ENCODE measurements at regions not wholly inside any gene's neighbourhood (a gene's known extent, or its start where the extent isn't known, plus 50 kb on each side); places are given as distances from the start of the nearest gene placed in this dataset.
A peak's percentile ranks its signal among the peaks of the same experiment; 100 is the strongest.

GRCh38 chr16:52051414-52052172 lies 495.4 kb downstream of the TOX3 start:
- Mint-ChIP-seq H3K27ac (no peak overlapping the region), H3K27me3 (ENCODE audit: insufficient read depth, low read depth, poor library complexity) (peaks cover 2% of the 10 kb centered on the region)
- no peak for DNase-seq (ENCODE audit: low spot score)

More at GRCh38 chr16:52051414-52052172, 495.4 kb downstream of the TOX3 start:
- no peaks in the 10 kb centered on the region for H3K36me3 Mint-ChIP-seq (ENCODE audit: low read depth)
- Histone ChIP-seq H4K20me1 (replicated peaks; ENCODE audit: insufficient read depth) (no peaks in the 10 kb centered on the region), H2AFZ (peak overlapping the region; percentile 59; the same call in 1 of the 2 replicates), H3F3A (replicated peaks; ENCODE audit: low read depth) (no peaks in the 10 kb centered on the region), H3K9me2 (ENCODE audit: insufficient read depth) (peaks cover 6% of the 10 kb centered on the region), H3K27ac (ENCODE audit: low read depth) (no peak overlapping the region), H3K4me2 (no peak overlapping the region), H3K4me3 (no peak overlapping the region), H3K4me1 (ENCODE audit: insufficient read depth) (no peaks in the 10 kb centered on the region), H3K36me3 (ENCODE audit: insufficient read depth) (no peaks in the 10 kb centered on the region), H3K27me3 (ENCODE audit: insufficient read depth) (no peaks in the 10 kb centered on the region), H3K79me2 (replicated peaks; ENCODE audit: insufficient read depth) (no peaks in the 10 kb centered on the region)
- no peak overlapping the region for H3K4me3 Mint-ChIP-seq
- H3K4me1 Mint-ChIP-seq: no peaks in the 10 kb centered on the region
- H3K9me3 Mint-ChIP-seq: no peaks in the 10 kb centered on the region; the same call in 2 of the 3 replicates
- TF ChIP-seq ZNF462 (CRISPR knock-in tag; IDR thresholded peaks at IDR 0.05) (no peak), NANOG (IDR thresholded peaks at IDR 0.05; ENCODE audit: borderline replicate concordance) (no peak), CREB1 (CRISPR knock-in tag; IDR thresholded peaks at IDR 0.05; ENCODE audit: low read depth) (no peak)
- no peak for ATAC-seq
